NCI-H748 (cell line): ENCODE measurements at regions not wholly inside any gene's neighbourhood (a gene's known extent, or its start where the extent isn't known, plus 50 kb on each side); places are given as distances from the start of the nearest gene placed in this dataset.
"Not testable (repeated sequence)": the region's sequence is repeated elsewhere in the genome, so short reads cannot be mapped to it uniquely, and the experiment has no call there.

Experiments
- DNase-seq: peaks from one replicate; lab custom pipeline; 2025; ENCODE audit not compliant: unreplicated experiment; lab: John Stamatoyannopoulos, UW

DNA sequence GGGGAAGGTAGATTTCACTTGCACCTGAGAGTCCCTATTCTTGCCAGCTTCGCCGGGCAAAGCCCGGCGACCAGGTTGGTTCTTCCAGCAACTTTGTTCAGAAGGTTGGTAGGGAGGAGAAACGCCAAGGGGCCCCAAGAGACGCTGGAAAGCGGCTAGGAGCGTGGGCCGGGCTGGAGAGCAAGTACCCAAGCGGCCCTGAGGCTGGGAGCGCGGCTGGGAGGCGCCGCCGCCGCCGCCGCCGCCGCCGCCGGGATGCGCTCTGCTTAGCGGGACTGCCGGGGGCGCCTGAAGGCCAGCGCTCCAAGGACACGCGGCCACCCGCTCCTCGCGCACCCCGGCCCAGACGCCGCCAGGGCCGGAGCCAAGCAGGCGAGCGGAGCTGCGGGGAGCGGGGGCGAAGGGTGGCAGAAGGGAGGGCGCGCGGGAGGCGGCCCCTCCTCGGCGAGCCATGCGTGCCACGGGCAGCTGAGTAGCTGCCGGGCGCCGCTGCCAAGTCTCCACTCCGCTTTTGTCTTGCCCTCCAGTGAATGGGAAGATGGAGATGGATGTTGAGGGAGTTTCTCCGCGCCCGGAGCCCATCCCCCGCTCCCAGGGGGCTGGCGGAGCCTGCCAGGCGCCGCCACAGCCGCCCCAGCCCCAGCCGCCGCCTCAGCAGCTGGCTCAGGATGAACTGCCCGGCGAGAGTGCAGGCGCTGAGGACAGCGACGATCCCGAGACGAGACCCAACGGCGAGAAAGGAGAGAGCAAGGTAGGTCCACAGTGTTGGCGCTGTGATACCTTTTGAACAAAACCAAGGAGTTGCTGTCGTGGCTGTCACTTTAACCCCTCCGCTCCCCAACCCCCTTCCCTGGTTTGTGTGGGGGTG, 227.4 kb upstream of the AZI2 start:
- DNase-seq: peak; percentile 87

DNA sequence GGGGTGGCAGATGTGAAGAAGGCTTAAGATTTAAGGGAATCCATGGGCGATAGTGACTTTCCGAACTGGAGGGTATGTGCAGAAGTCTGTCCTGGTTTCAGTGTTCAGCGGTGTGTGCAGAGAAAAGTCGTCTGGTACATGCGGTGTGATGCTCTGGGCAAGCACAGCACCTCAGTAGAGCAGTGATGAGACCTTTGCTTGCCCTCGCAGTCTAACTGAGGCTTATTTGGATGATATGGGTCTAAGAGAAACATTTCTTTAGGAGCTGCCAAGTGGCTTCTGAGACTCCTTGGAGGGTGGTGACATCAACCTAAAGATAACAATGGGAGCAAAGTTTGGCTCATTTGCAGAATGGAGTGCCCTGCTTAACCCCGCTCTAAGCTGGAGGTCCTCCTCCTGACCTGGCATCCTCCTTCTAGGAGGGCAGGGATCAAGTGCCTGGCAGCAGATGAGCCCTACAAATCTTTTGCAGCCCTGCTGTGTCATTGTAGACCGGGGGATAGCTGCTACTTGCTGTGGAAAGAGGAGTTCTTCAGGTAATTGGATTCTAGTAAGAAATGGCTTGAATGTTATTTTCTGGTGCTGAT, 228.1 kb upstream of the AZI2 start:
- DNase-seq: peak; percentile 73

GRCh38 chr3:28577941-28578500, 229.4 kb upstream of the AZI2 start:
- peak; percentile 19 for DNase-seq

GRCh38 chr3:28586325-28586724, 237.7 kb upstream of the AZI2 start:
- no peak for DNase-seq

GRCh38 chr3:28587723-28588122, 239.1 kb upstream of the AZI2 start:
- DNase-seq: no peak

GRCh38 chr3:28590216-28590615, 241.6 kb upstream of the AZI2 start:
- DNase-seq: no peak

DNA sequence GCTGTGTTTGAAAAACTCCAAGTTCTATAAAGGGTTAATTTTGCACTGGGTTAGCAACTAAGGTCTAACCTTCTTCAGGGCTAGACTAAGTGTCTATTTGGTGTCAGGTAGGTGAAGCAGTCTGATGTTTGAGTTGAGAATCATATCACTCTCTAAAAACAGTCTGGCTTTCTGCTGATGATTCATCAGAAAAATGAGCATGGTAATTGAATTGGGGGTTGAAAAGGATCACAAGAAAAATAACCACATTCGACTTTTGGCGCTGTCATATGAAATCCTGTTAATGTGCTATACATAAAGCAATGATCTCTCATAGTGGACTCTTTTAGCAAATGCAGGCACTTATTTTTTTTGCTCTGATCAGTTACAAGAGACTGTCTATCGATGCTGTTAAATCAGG, 242.2 kb upstream of the AZI2 start:
- DNase-seq: no peak

DNA sequence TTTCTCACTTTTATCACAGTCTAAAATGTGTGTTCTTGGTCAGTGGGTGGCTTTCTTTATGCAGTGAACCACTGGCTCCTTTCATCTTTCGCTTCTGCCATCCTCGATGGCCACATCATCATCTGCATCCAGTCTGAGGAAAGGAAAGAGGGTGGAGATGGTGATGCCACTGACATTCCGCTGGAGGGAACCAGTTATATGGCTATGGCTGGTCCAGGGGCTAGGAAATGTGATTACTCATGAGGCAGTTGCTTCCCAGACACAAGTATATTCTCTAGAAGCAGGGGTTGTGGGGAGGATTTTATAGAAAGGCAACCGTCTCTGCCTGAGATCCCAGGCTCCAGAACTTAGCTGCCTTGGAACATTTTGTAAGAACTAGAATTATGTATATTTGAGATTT, 246.7 kb upstream of the AZI2 start:
- DNase-seq: no peak

DNA sequence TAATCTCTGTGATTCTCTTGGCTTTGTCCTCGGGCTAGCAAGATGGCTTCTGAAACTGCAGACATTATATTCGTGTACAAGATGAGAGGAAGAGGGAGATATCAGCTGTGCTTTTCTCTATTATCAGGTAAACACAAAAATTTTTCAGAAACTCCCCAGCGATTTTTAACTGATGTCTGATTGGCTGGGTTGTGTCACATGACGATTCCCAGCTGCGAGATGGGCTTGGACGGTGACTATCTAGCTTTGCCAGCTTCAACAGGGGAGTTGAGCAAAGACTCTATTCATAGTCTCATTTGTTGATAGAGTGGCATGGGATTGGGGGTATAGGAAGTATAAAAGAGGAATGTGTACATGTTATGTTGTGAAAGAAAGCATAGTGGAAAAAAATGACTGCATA, 248.8 kb upstream of the AZI2 start:
- DNase-seq: no peak

GRCh38 chr3:28598165-28598564, 249.5 kb upstream of the AZI2 start:
- DNase-seq: no peak

DNA sequence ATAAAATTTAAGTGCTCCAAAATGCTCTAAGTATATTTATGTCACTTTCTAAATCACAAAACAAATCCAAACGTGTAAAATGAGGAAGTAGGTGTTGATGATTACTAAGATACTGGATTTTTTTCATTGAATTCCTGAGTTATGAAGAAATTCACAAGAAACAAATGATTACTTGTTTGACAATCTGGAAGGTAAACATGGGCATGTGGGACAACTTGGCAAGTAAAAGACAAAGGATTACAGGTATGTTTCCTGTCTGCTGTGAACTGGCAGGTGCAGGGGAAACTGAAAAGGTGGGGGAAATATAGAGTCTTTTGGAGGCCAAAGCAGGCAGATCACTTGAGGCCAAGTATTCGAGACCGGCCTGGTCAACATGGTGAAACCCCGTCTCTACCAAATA, 252.7 kb upstream of the AZI2 start:
- no peak for DNase-seq

GRCh38 chr3:28606283-28606682, 257.7 kb upstream of the AZI2 start:
- no peak for DNase-seq

- peak; percentile 87 for DNase-seq
Observed at GRCh38 chr3:28612232-28612631, 263.6 kb upstream of the AZI2 start.

DNA sequence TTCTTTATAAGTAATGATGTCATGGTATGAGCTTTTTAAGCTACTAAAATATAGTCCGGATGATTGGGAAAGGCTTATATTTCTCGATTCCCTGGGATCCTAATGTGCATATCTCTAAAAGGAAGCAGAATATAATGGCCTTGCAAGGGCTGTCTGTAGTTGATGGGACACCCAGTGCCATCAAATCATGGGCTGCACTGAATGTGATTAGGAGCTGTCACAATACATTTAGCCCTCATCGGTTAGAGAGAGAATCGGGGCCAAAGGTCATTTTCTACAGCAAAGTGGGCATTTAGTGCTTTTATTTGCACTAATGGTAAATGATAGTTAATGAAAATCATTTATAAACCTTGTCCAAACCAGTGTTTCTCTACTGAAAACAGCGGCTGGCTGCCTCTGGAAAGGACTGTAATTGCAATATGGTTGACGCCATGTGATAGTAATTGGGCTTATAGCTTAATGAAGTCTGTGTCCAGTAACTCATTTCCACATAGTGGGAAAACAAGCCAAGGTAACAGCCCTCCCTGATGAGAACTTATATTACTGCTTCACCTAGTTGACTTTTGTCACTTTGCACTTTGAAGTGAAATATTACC, 265.0 kb upstream of the AZI2 start:
- peak; percentile 35 for DNase-seq

DNA sequence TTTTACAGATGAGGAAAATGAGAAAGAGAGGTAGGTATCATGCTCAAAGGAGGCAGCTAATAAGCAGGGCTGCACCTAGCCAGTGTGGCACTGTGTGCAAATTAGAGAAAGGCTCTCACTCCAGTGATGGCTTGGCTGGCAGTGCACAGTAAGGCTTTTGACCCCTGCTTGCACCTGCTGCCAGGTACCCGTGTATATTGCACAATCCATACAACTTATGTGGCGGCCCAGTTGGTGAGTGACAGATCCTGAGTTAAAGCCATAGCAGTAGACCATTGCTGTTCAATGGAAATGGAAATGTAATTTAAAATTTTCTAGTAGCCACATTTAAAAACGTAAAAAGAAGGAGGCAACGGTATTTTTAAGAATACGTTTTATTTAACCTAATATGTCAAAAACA, 266.4 kb upstream of the AZI2 start:
- peak; percentile 29 for DNase-seq

- no peak for DNase-seq
Observed at GRCh38 chr3:28615971-28616370, 267.3 kb upstream of the AZI2 start.

DNA sequence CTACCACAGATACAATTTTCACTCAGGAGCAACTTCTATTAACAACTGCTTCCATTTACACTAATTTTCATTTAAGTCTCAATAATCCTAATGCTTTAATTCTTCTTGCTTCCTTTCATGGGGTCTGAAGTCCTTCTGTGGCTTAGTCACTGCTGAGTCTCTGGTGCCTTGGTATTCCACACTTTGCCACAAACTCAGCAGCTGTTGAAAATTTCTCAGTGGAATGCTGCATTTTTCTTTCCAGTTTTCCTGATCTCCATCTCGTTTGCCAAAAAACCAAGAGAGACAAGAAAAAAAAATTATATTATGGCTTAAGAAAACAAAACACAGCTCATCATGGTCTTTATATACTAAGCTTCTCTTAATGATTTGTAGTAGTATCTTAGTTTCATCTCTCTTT, 269.2 kb upstream of the AZI2 start:
- DNase-seq: no peak

GRCh38 chr3:28623106-28623505, 274.5 kb upstream of the AZI2 start:
- DNase-seq: no peak

- DNase-seq: peak; percentile 31
Observed at GRCh38 chr3:28624084-28624483, 275.5 kb upstream of the AZI2 start.

DNA sequence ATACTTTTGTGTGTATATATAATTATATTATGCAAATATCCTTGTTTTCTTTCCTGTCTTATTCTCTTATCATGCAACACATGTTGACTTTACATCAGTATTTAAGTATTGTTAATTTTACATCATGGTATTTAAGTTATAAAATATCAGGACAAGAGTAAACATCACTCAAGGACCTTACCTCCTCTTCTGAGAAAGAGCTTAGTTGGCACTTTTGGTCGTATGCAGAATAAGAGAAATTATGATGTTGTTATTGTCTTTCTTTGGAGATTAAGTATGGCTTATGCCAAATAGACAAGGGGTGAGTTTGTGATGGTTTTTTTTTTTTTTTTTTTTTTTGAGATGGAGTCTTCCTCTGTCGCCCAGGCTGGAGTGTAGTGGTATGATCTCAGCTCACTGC, 279.2 kb upstream of the AZI2 start:
- DNase-seq: not testable (repeated sequence)

GRCh38 chr3:28634019-28634418, 285.4 kb upstream of the AZI2 start:
- no peak for DNase-seq

GRCh38 chr3:28637742-28638141, 289.1 kb upstream of the AZI2 start:
- DNase-seq: no peak
